ENCODE measurements at regions not wholly inside any gene's neighbourhood (a gene's known extent, or its start where the extent isn't known, plus 50 kb on each side); places are given as distances from the start of the nearest gene placed in this dataset.

DNA sequence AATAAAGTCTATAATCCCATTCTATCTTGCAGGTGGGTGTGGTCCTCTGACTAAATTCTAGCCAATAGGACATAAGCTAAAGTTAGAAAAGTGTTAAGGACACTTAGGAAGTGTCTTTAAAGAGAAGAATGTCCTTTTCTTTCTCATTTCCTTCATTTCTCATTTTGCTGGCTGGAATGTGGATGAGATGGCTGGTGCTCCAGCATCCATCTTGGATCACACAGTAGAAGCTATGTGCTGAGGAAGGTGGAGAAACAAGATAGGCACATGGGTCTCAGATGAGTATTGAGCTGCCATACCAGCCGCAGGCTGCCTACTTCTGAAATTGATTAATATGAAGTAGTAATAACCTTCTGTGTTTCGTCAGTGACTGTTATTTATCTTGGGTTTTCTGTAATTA lies 289.0 kb downstream of the LRFN2 start:
- TF ChIP-seq CTCF (IDR thresholded peaks at IDR 0.05; ENCODE audit: low read depth, low read length) = no peak
- DNase-seq (ENCODE audit: low read depth in 1 of 2, low spot score in 1 of 2) = no peak
- Histone ChIP-seq H3K9me3 (ENCODE audit: low read depth) (no peaks in the 10 kb centered on the region), H3K27ac (no peak overlapping the region), H3K4me3 (no peak overlapping the region), H3K4me1 (ENCODE audit: low read depth) (no peaks in the 10 kb centered on the region), H3K36me3 (no peaks in the 10 kb centered on the region), H3K27me3 (no peaks in the 10 kb centered on the region)

- H3K4me3 ChIP-seq = no peak overlapping the region
- no peak overlapping the region for H3K27ac ChIP-seq
- no peaks in the 10 kb centered on the region for H3K27me3 ChIP-seq
- H3K9me3 ChIP-seq (ENCODE audit: low read depth) = no peaks in the 10 kb centered on the region
- H3K4me1 ChIP-seq (ENCODE audit: low read depth) = no peaks in the 10 kb centered on the region
- peak in 1 of 2 donors; percentile 19 for DNase-seq (ENCODE audit: low read depth in 1 of 2, low spot score in 1 of 2)
- TF ChIP-seq CTCF (IDR thresholded peaks at IDR 0.05; ENCODE audit: low read depth, low read length) = no peak
- H3K36me3 ChIP-seq = no peaks in the 10 kb centered on the region
These were observed 291.8 kb downstream of the LRFN2 start for GRCh38 chr6:40295251-40295950.

GRCh38 chr6:40293460-40294185 lies 293.5 kb downstream of the LRFN2 start:
- TF ChIP-seq CTCF (IDR thresholded peaks at IDR 0.05; ENCODE audit: low read depth, low read length) = no peak
- Histone ChIP-seq H3K4me3 (no peak overlapping the region), H3K9me3 (ENCODE audit: low read depth) (no peaks in the 10 kb centered on the region), H3K27ac (no peak overlapping the region), H3K27me3 (no peaks in the 10 kb centered on the region), H3K36me3 (no peaks in the 10 kb centered on the region), H3K4me1 (ENCODE audit: low read depth) (no peaks in the 10 kb centered on the region)
- DNase-seq (ENCODE audit: low read depth in 1 of 2, low spot score in 1 of 2) = peak in 1 of 2 donors; percentile 2

DNA sequence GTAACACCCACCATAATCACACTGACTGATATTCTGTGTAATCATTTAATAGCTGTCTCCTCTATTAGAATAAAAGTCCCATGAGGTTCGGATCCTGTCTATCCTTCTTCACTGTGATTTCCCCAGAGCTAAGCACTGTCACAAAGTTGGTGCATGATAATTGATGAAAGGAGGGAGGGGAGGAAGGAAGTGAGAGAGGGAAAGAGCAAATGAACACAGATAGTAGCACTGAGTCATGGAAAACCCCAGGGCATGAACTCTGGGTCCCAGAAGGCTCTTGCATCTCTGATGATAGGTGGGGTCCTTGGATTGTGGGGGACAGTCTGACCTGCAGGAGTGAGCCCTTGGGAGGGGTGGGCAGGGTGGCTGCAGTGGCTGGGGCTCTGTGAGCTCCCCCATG lies 294.1 kb downstream of the LRFN2 start:
- Histone ChIP-seq H3K27ac (no peak overlapping the region), H3K4me3 (no peak overlapping the region), H3K9me3 (ENCODE audit: low read depth) (no peaks in the 10 kb centered on the region), H3K4me1 (ENCODE audit: low read depth) (no peaks in the 10 kb centered on the region), H3K36me3 (no peaks in the 10 kb centered on the region), H3K27me3 (no peaks in the 10 kb centered on the region)
- DNase-seq (ENCODE audit: low read depth in 1 of 2, low spot score in 1 of 2) = no peak
- no peak for TF ChIP-seq CTCF (IDR thresholded peaks at IDR 0.05; ENCODE audit: low read depth, low read length)

GRCh38 chr6:40290816-40291215 lies 296.3 kb downstream of the LRFN2 start:
- H3K4me3 ChIP-seq = no peak overlapping the region

More at GRCh38 chr6:40290816-40291215, 296.3 kb downstream of the LRFN2 start:
- H3K9me3 ChIP-seq (ENCODE audit: low read depth) = no peaks in the 10 kb centered on the region
- no peaks in the 10 kb centered on the region for H3K36me3 ChIP-seq
- no peak for DNase-seq (ENCODE audit: low read depth in 1 of 2, low spot score in 1 of 2)
- H3K27ac ChIP-seq = no peak overlapping the region
- H3K27me3 ChIP-seq = peaks cover 5% of the 10 kb centered on the region
- no peaks in the 10 kb centered on the region for H3K4me1 ChIP-seq (ENCODE audit: low read depth)
- no peak for TF ChIP-seq CTCF (IDR thresholded peaks at IDR 0.05; ENCODE audit: low read depth, low read length)

All from cardiac muscle cell (in vitro differentiated cells and primary cell).